A673 (cell line): ENCODE measurements at regions not wholly inside any gene's neighbourhood (a gene's known extent, or its start where the extent isn't known, plus 50 kb on each side); places are given as distances from the start of the nearest gene placed in this dataset.

ENCODE experiments used
- EZH2 ChIP-seq: fragments of 200-600 bp; sonication (generic); IDR thresholded peaks from 2 replicates; pipeline ENCODE4 v1.6.1; 2017; ENCODE audit warnings: borderline replicate concordance, low read depth, mild to moderate bottlenecking, mixed read lengths, antibody characterized with exemption, low read length; ENCODE audit not compliant: poor library complexity, severe bottlenecking
- TF ChIP-seq, protein P1 (sequence below): fragments of 300-800, 200-600 bp; sonication (generic); conservative IDR thresholded peaks from 2 replicates; pipeline ENCODE4 v1.5.1; 2017; ENCODE audit warnings: low read depth, mild to moderate bottlenecking, antibody characterized with exemption, low read length, moderate library complexity, mixed read lengths

DNA sequence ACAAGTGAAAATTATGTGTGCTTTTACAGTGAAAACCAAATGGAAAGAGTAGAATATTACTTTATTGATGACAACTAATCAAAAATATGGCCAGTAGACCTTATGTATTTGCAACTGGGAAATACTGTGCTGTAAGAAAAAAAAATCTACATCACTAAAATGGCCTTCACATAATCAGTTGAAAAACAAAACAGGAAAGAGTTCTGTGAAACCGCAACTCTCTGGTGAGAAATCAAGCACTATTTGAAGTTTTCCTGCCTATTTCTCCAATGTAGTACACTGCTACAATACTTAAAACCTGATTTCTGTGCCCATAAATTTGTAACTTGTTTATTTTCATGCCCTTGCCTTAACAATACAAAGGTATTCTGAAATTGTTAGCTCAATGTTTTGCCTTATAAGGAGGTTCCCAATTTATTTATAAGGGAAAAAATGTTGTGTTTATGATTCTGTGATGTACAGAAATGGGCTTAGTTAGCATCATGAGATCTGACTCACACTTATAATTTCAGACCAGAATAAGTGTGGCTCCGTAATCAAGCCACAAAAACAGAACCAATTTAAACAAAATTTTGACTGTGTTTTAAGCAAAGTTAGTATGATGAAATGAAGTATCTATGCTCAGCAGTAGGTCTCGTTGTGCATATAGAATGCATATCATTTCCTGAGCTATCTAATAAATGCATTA, 147.1 kb downstream of the FAT4 start:
- TF ChIP-seq, protein P1, sequence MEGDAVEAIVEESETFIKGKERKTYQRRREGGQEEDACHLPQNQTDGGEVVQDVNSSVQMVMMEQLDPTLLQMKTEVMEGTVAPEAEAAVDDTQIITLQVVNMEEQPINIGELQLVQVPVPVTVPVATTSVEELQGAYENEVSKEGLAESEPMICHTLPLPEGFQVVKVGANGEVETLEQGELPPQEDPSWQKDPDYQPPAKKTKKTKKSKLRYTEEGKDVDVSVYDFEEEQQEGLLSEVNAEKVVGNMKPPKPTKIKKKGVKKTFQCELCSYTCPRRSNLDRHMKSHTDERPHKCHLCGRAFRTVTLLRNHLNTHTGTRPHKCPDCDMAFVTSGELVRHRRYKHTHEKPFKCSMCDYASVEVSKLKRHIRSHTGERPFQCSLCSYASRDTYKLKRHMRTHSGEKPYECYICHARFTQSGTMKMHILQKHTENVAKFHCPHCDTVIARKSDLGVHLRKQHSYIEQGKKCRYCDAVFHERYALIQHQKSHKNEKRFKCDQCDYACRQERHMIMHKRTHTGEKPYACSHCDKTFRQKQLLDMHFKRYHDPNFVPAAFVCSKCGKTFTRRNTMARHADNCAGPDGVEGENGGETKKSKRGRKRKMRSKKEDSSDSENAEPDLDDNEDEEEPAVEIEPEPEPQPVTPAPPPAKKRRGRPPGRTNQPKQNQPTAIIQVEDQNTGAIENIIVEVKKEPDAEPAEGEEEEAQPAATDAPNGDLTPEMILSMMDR: no peak
- no peak for TF ChIP-seq EZH2
